Umbilical cord (tissue), 1 donor: ENCODE measurements at regions not wholly inside any gene's neighbourhood (a gene's known extent, or its start where the extent isn't known, plus 50 kb on each side); places are given as distances from the start of the nearest gene placed in this dataset.

ENCODE experiments used
- DNase-seq: peaks from one replicate; pipeline ENCODE4 v3.0.0-alpha.2; 2015; ENCODE audit warnings: low spot score

DNA sequence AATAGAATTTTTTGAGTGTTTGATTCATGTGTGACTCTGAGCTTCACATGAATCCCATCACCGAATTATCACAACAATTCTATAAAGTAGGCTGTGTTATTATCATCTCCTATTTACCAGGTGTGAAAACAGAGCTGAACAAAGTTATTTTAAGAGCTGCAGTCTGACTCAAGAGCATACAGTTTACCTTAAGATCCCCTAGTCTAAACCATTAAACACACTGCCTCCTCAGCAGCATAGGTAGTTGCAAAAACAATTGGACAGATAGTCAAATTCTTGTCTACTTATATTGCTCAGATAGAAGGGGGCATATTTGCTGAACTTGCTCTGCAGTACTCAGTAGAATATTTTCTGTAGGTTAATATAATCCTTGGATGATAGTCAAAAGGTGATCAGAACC, 219.8 kb upstream of the ATP2B1 start:
- DNase-seq = no peak

GRCh38 chr12:89927226-89927698, 218.6 kb upstream of the ATP2B1 start:
- no peak for DNase-seq

DNA sequence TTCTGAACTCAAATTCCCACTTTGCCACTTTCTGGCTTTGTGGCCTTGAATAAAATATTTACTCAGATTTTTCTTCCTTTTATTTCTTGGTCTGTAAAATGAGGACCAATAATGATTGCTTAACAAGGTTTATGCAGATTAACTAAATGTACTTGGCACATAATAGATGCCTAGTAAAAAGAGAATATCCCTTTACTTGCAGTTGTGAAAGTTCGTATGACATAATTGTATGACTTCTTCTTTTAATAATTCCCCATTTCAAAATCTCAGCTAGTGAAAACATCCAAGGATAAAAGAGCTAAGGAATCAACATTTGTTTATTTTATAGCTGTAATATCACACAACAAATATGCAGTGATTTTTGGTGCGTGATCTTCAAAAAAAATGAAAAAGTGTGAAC, 215.6 kb upstream of the ATP2B1 start:
- no peak for DNase-seq

GRCh38 chr12:89923091-89923490, 214.5 kb upstream of the ATP2B1 start:
- DNase-seq = no peak

- no peak for DNase-seq
These were observed 212.2 kb upstream of the ATP2B1 start for GRCh38 chr12:89920866-89921265.

- no peak for DNase-seq
These were observed 210.7 kb upstream of the ATP2B1 start for GRCh38 chr12:89919241-89919906.

DNA sequence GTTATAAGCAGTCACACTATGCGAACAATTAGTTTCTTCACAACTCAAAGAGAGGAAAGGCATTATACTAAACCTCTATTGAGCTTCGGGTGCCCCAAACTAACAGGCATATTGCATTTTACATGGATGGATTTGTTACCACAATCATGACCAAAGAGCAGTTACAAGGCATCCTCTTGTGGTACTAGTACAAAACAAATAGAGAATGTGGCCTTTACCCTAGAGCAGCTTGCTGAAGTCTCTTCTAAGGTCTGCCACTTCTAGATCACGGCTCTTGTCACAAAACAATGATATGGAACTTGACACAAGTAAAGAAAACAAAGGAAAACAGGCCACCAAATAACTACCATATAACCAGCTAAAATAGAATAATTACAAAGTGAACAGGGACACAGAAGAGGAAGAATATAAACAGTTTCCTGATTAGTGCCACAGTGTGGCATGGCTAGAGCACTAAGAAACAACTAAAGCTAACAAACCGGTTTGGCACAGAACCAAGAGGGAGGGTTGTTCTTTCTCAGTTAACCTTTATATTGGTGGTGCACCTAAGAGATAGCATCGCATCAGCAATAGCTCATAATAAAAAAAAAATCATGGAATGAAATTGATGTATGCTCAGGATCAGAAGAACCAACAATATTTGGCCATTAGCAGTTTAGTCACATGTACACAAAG, 209.7 kb upstream of the ATP2B1 start:
- peak; percentile 25 for DNase-seq

- no peak for DNase-seq
These were observed 201.1 kb upstream of the ATP2B1 start for GRCh38 chr12:89909753-89910152.

- no peak for DNase-seq
These were observed 199.0 kb upstream of the ATP2B1 start for GRCh38 chr12:89907659-89908058.

GRCh38 chr12:89906824-89907223, 198.2 kb upstream of the ATP2B1 start:
- DNase-seq = no peak

GRCh38 chr12:89906178-89906577, 197.5 kb upstream of the ATP2B1 start:
- no peak for DNase-seq

GRCh38 chr12:89901906-89902642, 193.4 kb upstream of the ATP2B1 start:
- DNase-seq = no peak

- no peak for DNase-seq
These were observed 192.7 kb upstream of the ATP2B1 start for GRCh38 chr12:89901319-89901718.

GRCh38 chr12:89899651-89900050, 191.0 kb upstream of the ATP2B1 start:
- DNase-seq = no peak

DNA sequence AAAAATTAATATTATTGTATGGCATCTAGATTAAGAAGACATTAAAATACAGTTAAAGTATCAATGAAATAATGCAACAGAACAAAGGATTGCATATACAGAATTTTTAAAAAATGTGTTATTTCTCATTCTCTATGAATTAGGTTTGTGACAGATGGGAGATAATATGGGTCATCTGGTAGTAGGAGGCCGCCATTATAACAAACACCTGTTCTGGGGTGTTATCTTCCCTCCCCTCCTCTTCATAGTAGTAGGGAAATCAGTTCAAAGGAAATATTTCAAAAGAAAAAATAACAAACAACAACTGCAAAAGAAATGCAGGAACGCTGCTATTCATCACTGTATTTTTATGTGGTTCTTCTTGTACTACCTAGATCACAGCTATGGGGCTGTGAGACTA, 187.0 kb upstream of the ATP2B1 start:
- no peak for DNase-seq

- no peak for DNase-seq
These were observed 186.5 kb upstream of the ATP2B1 start for GRCh38 chr12:89895101-89895500.

- DNase-seq = peak; percentile 60
These were observed 185.5 kb upstream of the ATP2B1 start for GRCh38 chr12:89893972-89894706.

DNA sequence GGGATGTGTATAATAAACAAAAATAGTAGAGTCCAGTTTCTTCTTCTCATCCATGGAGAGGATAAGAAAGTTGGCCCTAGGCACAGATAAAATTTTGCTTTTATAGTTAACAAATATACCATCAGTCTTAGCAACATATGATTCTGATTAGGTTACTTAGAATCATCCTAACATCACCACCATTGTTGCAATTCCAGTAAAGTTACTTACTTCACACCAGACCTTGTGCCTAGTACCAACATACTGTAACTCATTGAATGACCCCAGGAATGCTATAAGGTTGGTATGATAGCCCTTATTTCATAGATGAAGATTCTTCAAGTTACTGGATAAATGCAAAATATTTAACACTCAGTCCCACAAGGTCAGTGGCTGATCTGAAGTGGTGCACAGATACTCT, 183.8 kb upstream of the ATP2B1 start:
- DNase-seq = no peak

DNA sequence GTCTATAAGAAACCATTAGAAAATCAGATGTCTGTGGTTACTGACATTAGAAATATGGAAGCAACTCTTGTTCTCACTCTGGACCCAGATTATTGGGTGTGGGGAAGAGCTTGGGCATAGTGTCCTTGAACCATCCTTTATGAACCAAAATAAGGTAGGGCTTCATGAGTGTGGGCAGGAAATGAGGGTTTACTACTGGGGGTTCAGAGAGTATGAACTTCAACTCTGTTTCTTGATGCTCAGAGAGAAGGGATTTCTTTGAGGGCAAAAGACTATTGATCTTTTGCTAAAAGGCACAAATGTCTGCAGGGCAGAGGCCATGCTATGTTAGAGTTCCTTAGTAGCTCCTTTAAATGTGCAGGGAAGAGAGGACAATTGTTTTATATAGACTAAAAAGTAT, 183.3 kb upstream of the ATP2B1 start:
- DNase-seq = no peak

DNA sequence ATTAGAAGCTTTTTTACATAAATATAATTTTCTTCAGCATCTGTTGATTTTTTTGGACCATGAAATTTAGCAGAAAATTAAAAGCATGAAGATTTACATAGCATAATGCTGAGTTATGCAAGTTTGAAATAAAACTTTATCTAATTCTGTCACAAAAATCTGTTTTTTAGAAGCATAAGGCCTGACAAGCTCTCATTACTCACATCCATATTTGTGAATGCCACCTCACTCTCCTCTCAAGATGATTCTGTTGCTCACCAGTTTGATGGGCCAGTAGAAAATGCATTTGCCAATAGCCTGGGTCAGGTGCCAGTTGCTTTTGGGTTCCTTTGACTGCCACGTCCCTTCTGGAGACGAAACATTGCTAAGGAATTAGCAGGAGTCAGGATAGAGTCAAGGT, 181.5 kb upstream of the ATP2B1 start:
- DNase-seq = no peak

DNA sequence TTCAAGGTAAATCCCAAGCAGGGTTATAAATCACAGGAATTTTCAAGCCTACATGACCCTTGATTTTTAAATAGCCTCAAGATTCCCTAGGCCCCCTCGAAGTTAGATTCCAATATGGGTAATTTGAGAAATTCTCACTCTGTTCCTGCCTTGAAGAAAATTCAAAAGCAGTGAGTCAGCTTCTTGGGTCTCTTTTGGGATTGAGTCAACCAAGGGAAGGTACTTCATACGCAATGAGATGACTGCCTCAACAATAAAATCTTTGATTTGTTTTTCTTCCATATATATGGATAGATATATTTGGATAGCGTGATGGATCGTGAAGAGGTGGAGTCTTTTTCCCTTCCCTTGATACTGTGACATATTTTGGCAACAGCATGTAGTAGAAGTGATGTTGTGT, 180.4 kb upstream of the ATP2B1 start:
- DNase-seq = no peak

- DNase-seq = no peak
These were observed 176.3 kb upstream of the ATP2B1 start for GRCh38 chr12:89884952-89885351.
